ENCODE measurements at regions not wholly inside any gene's neighbourhood (a gene's known extent, or its start where the extent isn't known, plus 50 kb on each side); places are given as distances from the start of the nearest gene placed in this dataset.

- TF ChIP-seq, protein P1, sequence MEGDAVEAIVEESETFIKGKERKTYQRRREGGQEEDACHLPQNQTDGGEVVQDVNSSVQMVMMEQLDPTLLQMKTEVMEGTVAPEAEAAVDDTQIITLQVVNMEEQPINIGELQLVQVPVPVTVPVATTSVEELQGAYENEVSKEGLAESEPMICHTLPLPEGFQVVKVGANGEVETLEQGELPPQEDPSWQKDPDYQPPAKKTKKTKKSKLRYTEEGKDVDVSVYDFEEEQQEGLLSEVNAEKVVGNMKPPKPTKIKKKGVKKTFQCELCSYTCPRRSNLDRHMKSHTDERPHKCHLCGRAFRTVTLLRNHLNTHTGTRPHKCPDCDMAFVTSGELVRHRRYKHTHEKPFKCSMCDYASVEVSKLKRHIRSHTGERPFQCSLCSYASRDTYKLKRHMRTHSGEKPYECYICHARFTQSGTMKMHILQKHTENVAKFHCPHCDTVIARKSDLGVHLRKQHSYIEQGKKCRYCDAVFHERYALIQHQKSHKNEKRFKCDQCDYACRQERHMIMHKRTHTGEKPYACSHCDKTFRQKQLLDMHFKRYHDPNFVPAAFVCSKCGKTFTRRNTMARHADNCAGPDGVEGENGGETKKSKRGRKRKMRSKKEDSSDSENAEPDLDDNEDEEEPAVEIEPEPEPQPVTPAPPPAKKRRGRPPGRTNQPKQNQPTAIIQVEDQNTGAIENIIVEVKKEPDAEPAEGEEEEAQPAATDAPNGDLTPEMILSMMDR (IDR thresholded peaks at IDR 0.05) = no peak
- TF ChIP-seq POLR2AphosphoS5 (IDR thresholded peaks at IDR 0.05; ENCODE audit: insufficient read depth in 1 of 2, low read depth in 1 of 2) = no peak
Observed at GRCh38 chr15:29637555-29637954, 184.7 kb downstream of the TJP1 start.

All from vagina (tissue), 2 donors.